K562 (cell line): ENCODE measurements at regions not wholly inside any gene's neighbourhood (a gene's known extent, or its start where the extent isn't known, plus 50 kb on each side); places are given as distances from the start of the nearest gene placed in this dataset.

Experiments used
- CREB3 ChIP-seq: fragments of 450-650 bp; conservative IDR thresholded peaks from 2 replicates; pipeline ENCODE4 v1.6.1; 2016; ENCODE audit warnings: missing genetic modification characterization, low read depth, mild to moderate bottlenecking, missing compliant biosample characterization, moderate library complexity
- FOXK1 ChIP-seq: sonication (generic); formaldehyde crosslinking; IDR thresholded peaks from 2 replicates; pipeline ENCODE4 v1.8.0; 2022; ENCODE audit warnings: missing genetic modification reagents, mild to moderate bottlenecking, borderline replicate concordance
- MAFK ChIP-seq: IDR thresholded peaks from 2 replicates; pipeline ENCODE4 v1.6.1; 2011; ENCODE audit warnings: low read length, improper control_type of control experiment
- MLLT1 ChIP-seq, 2 experiments: fragments of 450-650 bp; IDR thresholded peaks; 2 replicates each; pipeline ENCODE4 v1.6.1; 2016
- MTA3 ChIP-seq: fragments of 450-650 bp; formaldehyde crosslinking; IDR thresholded peaks from 2 replicates; pipeline ENCODE4 v1.6.1; 2017; ENCODE audit warnings: mild to moderate bottlenecking, borderline replicate concordance
- NEUROD1 ChIP-seq: fragments of 150-350 bp; IDR thresholded peaks from 2 replicates; pipeline ENCODE4 v1.6.1; 2014; ENCODE audit warnings: borderline replicate concordance, low read length, low read depth; ENCODE audit not compliant: partially characterized antibody
- NFE2L1 ChIP-seq: fragments of 450-650 bp; IDR thresholded peaks from 2 replicates; pipeline ENCODE4 v1.6.1; 2016; ENCODE audit warnings: missing genetic modification characterization, low read depth, mild to moderate bottlenecking, missing compliant biosample characterization, moderate library complexity, borderline replicate concordance
- RFX1 ChIP-seq: fragments of 450-650 bp; IDR thresholded peaks from 2 replicates; pipeline ENCODE4 v1.6.1; 2016; ENCODE audit warnings: mild to moderate bottlenecking, moderate library complexity
- SETDB1 ChIP-seq: IDR thresholded peaks from one replicate; pipeline ENCODE4 v1.6.1; 2012; ENCODE audit warnings: low read length, control low read depth, inconsistent platforms
- ZFX ChIP-seq: sonication (generic); formaldehyde crosslinking; IDR thresholded peaks from 2 replicates; pipeline ENCODE4 v1.8.0; 2022; ENCODE audit warnings: mild to moderate bottlenecking, missing genetic modification reagents, moderate library complexity
- ZNF436 ChIP-seq: fragments of 250-450, 450-650 bp; sonication (Bioruptor Pico); formaldehyde crosslinking; IDR thresholded peaks from 2 replicates; pipeline ENCODE4 v1.7.0; 2020; ENCODE audit warnings: mild to moderate bottlenecking

- no peak for TF ChIP-seq NFE2L1 (tag)
- no peak for TF ChIP-seq MAFK
- TF ChIP-seq CREB3 (tag) = no peak
- TF ChIP-seq MLLT1 (IDR thresholded peaks at IDR 0.05) = no peak
- TF ChIP-seq ZNF436 (CRISPR knock-in tag) = no peak
- no peak for TF ChIP-seq NEUROD1
- TF ChIP-seq ZFX (CRISPR knock-in tag) = no peak
- no peak for TF ChIP-seq MTA3
- TF ChIP-seq FOXK1 (CRISPR knock-in tag) = no peak
- TF ChIP-seq RFX1 = no peak
- TF ChIP-seq SETDB1 = no peak
Observed at GRCh38 chr15:69893086-69893485, 204.6 kb downstream of the TLE3 start (continued).
